ENCODE measurements at regions not wholly inside any gene's neighbourhood (a gene's known extent, or its start where the extent isn't known, plus 50 kb on each side); places are given as distances from the start of the nearest gene placed in this dataset.

- Histone ChIP-seq H3K4me1 (ENCODE audit: control insufficient read depth in 1 of 2, insufficient read depth in 2 of 2, low read depth in 1 of 2, low read length in 1 of 2) (no peaks in the 10 kb centered on the region; a peak in 3 of 4 replicates), H3K9me2 (no peaks in the 10 kb centered on the region), H4K20me1 (ENCODE audit: insufficient read depth) (no peaks in the 10 kb centered on the region), H3F3A (replicated peaks; ENCODE audit: insufficient read depth) (peaks cover 4% of the 10 kb centered on the region), H3K79me2 (ENCODE audit: insufficient read depth) (no peaks in the 10 kb centered on the region), H3K9me3 (no peaks in the 10 kb centered on the region), H3K36me3 (replicated peaks in 1 of 2; ENCODE audit: control insufficient read depth in 1 of 2, insufficient read depth in 2 of 2, low read length in 1 of 2) (no peaks in the 10 kb centered on the region), H3K27me3 (ENCODE audit: insufficient read depth) (no peaks in the 10 kb centered on the region), H3K4me2 (no peak overlapping the region), H2AFZ (ENCODE audit: low read depth) (no peak overlapping the region), H3K9ac (no peak overlapping the region), H3K4me3 (ENCODE audit: low read depth in 2 of 2, low read length in 1 of 2) (no peak overlapping the region), H3K27ac (ENCODE audit: low read depth in 2 of 2, low read length in 1 of 2) (no peak overlapping the region)
- ChIA-PET CTCF (no interaction called here), POLR2A (no interaction called here)
- no peak for DNase-seq
- WGBS (ENCODE audit: low lambda C conversion rate): 69% methylated on average over 3 of the region's 3 CpGs
- no peak for TF ChIP-seq NFIC (IDR thresholded peaks at IDR 0.05; ENCODE audit: borderline replicate concordance)
- TF ChIP-seq GATA2 (CRISPR knock-in tag; IDR thresholded peaks at IDR 0.05): no peak
Observed at GRCh38 chr4:123996718-123997510, 600.3 kb downstream of the SPRY1 start.

DNA sequence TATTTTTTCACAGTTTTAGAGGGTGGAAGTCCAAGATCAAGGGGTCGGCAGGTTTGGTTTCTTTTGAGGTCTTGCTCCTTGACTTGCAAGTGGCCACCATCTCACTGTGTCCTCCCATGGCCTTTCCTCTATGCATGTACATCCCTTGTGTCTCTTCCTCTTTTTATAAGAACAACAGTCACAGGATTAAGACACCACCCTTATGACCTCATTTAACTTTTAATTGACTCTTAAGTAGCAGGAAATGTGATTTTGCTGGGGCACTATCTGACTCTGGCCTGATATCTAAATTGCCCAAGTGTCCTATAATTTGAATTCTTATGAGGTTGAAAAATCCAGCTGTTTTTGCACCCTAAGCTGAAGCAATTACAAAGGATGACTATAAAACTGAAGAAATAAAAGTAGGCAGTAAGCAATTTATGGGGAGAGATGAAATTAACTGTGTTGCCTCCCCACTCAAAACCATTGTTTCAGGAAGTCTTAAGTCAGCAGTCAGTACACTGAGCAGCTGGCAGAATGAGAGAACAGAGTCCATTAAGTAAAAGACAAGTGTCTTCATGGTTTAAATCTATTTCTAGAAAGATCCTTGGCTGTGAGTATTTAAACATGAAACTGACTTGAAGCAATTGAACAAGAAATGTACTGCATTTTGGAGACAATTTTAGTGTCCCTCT is 601.3 kb downstream of the SPRY1 start:
- H3K9me3 ChIP-seq: no peaks in the 10 kb centered on the region
- no peak overlapping the region for H2AFZ ChIP-seq (ENCODE audit: low read depth)
- H3F3A ChIP-seq (replicated peaks; ENCODE audit: insufficient read depth): peaks cover 4% of the 10 kb centered on the region
- no peaks in the 10 kb centered on the region for H3K27me3 ChIP-seq (ENCODE audit: insufficient read depth)
- no peaks in the 10 kb centered on the region for H4K20me1 ChIP-seq (ENCODE audit: insufficient read depth)
- ChIA-PET POLR2A (no interaction called here), CTCF (no interaction called here)
- H3K4me2 ChIP-seq: no peak overlapping the region
- H3K36me3 ChIP-seq (replicated peaks in 1 of 2; ENCODE audit: control insufficient read depth in 1 of 2, insufficient read depth in 2 of 2, low read length in 1 of 2): no peaks in the 10 kb centered on the region
- H3K27ac ChIP-seq (ENCODE audit: low read depth in 2 of 2, low read length in 1 of 2): no peak overlapping the region
- no peak overlapping the region for H3K4me3 ChIP-seq (ENCODE audit: low read depth in 2 of 2, low read length in 1 of 2)
- H3K79me2 ChIP-seq (ENCODE audit: insufficient read depth): no peaks in the 10 kb centered on the region
- H3K9ac ChIP-seq: no peak overlapping the region
- no peaks in the 10 kb centered on the region; a peak in 3 of 4 replicates for H3K4me1 ChIP-seq (ENCODE audit: control insufficient read depth in 1 of 2, insufficient read depth in 2 of 2, low read depth in 1 of 2, low read length in 1 of 2)
- TF ChIP-seq TEAD4 (IDR thresholded peaks at IDR 0.05; ENCODE audit: borderline replicate concordance, insufficient read depth): no peak
- no peak for TF ChIP-seq GATA2 (CRISPR knock-in tag; IDR thresholded peaks at IDR 0.05)
- TF ChIP-seq NRF1 (IDR thresholded peaks at IDR 0.05; ENCODE audit: low read depth, low read length): no peak
- no peak for TF ChIP-seq EZH2phosphoT487 (IDR thresholded peaks at IDR 0.05; ENCODE audit: borderline replicate concordance, low read depth)
- TF ChIP-seq FOXJ3 (CRISPR knock-in tag; IDR thresholded peaks at IDR 0.05): no peak
- no peak for TF ChIP-seq RFX5 (IDR thresholded peaks at IDR 0.05; ENCODE audit: low read length)
- TF ChIP-seq NFIC (IDR thresholded peaks at IDR 0.05; ENCODE audit: borderline replicate concordance): no peak
- no peak for TF ChIP-seq JUND (IDR thresholded peaks at IDR 0.05)
- TF ChIP-seq POLR2AphosphoS5 (IDR thresholded peaks at IDR 0.05; ENCODE audit: low read depth, low read length): no peak
- TF ChIP-seq, protein P1, sequence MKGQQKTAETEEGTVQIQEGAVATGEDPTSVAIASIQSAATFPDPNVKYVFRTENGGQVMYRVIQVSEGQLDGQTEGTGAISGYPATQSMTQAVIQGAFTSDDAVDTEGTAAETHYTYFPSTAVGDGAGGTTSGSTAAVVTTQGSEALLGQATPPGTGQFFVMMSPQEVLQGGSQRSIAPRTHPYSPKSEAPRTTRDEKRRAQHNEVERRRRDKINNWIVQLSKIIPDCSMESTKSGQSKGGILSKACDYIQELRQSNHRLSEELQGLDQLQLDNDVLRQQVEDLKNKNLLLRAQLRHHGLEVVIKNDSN (IDR thresholded peaks at IDR 0.05; ENCODE audit: borderline replicate concordance, low read depth): no peak
- TF ChIP-seq, protein P2, sequence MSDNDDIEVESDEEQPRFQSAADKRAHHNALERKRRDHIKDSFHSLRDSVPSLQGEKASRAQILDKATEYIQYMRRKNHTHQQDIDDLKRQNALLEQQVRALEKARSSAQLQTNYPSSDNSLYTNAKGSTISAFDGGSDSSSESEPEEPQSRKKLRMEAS (IDR thresholded peaks at IDR 0.05; ENCODE audit: low read depth): no peak
- DNase-seq: no peak
- WGBS (ENCODE audit: low lambda C conversion rate): 88% methylated on average over 1 of the region's 1 CpG
- H3K9me2 ChIP-seq: no peaks in the 10 kb centered on the region

All from SK-N-SH (cell line).